ENCODE measurements at regions not wholly inside any gene's neighbourhood (a gene's known extent, or its start where the extent isn't known, plus 50 kb on each side); places are given as distances from the start of the nearest gene placed in this dataset.
"Not testable (repeated sequence)": the region's sequence is repeated elsewhere in the genome, so short reads cannot be mapped to it uniquely, and the experiment has no call there.

GRCh38 chr2:172287605-172288315, 139.6 kb upstream of the ITGA6 start:
- DNase-seq (ENCODE audit: low read depth): no peak

DNA sequence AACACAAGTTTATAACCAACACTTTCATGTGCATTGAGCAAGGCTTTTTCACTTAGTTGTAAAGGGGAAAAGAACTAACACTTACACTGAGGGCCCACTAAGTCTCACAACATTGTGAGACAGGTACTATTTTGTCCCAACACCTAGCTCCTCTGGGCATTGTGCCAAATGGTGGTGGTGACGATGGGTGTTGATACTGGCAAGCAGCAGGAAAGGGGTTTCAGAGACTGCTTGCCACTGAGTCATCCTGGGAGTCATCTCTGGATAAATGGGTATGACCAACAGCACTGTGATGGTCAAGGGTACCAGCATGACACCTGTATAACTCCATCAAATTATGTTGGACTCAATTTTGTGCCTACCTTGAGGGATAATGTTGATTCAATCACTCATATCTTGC, 138.8 kb upstream of the ITGA6 start:
- peak; percentile 6 for DNase-seq (ENCODE audit: low read depth)

GRCh38 chr2:172293952-172294351, 133.4 kb upstream of the ITGA6 start:
- no peak for DNase-seq (ENCODE audit: low read depth)

DNA sequence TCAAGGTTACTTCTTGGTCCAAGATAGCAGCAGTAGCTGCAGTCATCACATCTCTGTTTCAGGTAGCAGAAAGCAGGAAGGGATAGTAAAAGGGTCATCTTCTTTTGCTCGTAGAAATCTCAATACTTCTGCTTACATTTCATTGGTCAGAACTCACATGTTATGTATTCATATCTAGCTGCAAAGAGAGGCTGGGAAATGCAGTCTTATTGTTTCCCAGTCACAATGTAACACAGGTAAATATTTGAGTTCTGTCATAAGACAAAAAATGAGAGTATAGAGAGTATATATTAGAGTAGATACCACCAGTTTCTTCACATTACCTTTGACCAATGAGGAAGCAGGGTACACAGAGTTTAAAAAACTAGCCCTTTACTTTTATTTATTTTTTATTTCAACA, 132.4 kb upstream of the ITGA6 start:
- DNase-seq (ENCODE audit: low read depth): no peak

DNA sequence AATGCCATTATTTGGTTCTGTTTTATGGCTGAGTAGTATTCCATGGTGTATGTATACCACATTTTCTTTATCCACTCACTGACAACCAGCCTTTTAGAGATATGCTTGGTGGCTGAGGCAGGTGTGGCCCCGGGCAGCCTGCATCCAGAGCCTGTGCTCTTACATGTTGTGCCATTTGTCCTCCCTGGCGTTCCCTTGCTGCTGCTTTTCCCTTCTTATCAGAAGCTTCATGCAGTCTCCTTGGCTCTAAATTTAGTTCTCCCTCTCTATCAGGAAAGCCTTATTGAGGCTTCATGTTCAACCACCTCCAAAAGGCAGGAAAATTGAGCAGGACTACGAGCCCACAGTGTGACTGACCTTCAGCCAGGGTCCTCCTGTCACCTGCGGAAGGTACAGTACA, 131.7 kb upstream of the ITGA6 start:
- DNase-seq (ENCODE audit: low read depth): no peak

- no peak for DNase-seq (ENCODE audit: low read depth)
Measured at GRCh38 chr2:172296267-172297046, 130.9 kb upstream of the ITGA6 start.

GRCh38 chr2:172297531-172297930, 129.9 kb upstream of the ITGA6 start:
- no peak for DNase-seq (ENCODE audit: low read depth)

DNA sequence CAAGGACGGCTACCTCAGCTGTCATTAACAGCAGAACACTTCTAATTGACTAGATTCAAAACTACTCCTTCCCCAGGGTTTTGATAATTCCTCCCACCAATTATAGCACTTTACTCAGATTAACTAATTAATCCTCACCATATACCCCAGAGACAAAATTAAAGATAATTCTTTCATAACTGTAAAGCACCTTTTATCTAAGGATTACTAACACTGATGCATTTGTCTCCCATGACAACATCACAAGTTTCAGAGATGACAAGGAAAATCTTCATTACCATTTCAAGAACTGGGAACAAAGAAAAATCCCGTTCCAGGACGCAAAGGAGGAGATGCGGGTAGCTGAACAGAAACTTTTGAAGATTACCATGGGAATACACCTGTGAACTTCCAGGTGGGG, 129.4 kb upstream of the ITGA6 start:
- no peak for DNase-seq (ENCODE audit: low read depth)

DNA sequence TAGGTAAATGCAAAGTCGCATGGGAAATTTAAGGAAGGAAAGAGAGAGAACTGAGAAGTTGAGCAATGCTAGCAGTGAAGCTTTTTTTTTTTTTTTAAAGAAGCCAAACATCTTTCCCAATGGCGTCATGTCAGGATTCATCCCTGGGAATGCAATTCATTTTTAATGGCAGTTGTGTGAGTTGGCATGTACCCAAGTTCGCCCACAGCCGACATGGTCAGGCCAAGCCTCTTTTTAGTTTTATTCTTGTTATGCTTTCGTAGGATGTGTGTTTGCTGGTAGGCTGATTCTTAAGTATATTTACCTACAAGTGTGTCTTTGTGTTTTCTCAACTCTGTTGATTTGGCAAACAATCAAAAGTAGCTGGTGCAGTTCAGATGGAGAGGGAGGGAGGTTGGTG, 127.6 kb upstream of the ITGA6 start:
- no peak for DNase-seq (ENCODE audit: low read depth)

GRCh38 chr2:172300851-172301250, 126.5 kb upstream of the ITGA6 start:
- DNase-seq (ENCODE audit: low read depth): no peak

- DNase-seq (ENCODE audit: low read depth): no peak
Measured at GRCh38 chr2:172305066-172305465, 122.3 kb upstream of the ITGA6 start.

DNA sequence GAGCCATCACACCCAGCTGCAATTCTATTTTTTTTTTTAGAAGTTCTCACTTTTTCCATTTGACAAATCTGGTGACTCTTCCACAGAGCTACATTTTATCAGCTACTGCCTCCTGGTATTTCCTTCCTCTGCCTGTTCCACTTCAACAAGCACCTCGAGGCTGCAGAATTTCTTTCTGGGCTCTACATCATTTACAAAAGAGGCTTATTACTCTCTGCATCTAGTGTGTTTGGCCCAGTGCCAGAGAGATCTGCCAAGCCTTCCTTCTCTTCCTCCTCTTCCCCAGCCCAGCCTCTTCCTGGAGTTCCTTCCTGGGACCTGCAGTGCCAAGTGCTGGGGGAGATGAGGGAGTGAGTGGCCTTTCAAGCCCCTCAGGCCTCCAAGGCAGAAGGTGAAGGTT, 119.6 kb upstream of the ITGA6 start:
- no peak for DNase-seq (ENCODE audit: low read depth)

- DNase-seq (ENCODE audit: low read depth): no peak
Measured at GRCh38 chr2:172308253-172308935, 119.0 kb upstream of the ITGA6 start.

- DNase-seq (ENCODE audit: low read depth): no peak
Measured at GRCh38 chr2:172311921-172312345, 115.5 kb upstream of the ITGA6 start.

GRCh38 chr2:172313715-172314341, 113.6 kb upstream of the ITGA6 start:
- DNase-seq (ENCODE audit: low read depth): no peak

GRCh38 chr2:172315070-172315469, 112.3 kb upstream of the ITGA6 start:
- DNase-seq (ENCODE audit: low read depth): not testable (repeated sequence)

GRCh38 chr2:172322049-172322448, 105.3 kb upstream of the ITGA6 start:
- DNase-seq (ENCODE audit: low read depth): no peak

- no peak for DNase-seq (ENCODE audit: low read depth)
Measured at GRCh38 chr2:172323256-172323655, 104.1 kb upstream of the ITGA6 start.

- DNase-seq (ENCODE audit: low read depth): no peak
Measured at GRCh38 chr2:172323861-172324597, 103.4 kb upstream of the ITGA6 start.

GRCh38 chr2:172326211-172326509, 101.2 kb upstream of the ITGA6 start:
- no peak for DNase-seq (ENCODE audit: low read depth)

GRCh38 chr2:172328103-172328841, 99.1 kb upstream of the ITGA6 start:
- DNase-seq (ENCODE audit: low read depth): no peak
